A549 (cell line): ENCODE measurements at regions not wholly inside any gene's neighbourhood (a gene's known extent, or its start where the extent isn't known, plus 50 kb on each side); places are given as distances from the start of the nearest gene placed in this dataset.

Experiments
- ATAC-seq, 2 experiments: fragments of 200-7000 bp in 1 of 2; fragments of >200 bp in 1 of 2; cut with Nextera tagmentation in 1 of 2; cut with Tn5 transposase in 1 of 2; 3 replicates each; pipeline versions ENCODE4 v1.8.0 to v1.9.1; 2018 to 2020; ENCODE audit warnings: mild to moderate bottlenecking in 1 of 2, moderate library complexity in 1 of 2
- CTCF ChIA-PET: fragments of 300-600 bp; sonication (Branson Sonifier 250); formaldehyde crosslinking; extraction: SDS; loops from one replicate; lab custom pipeline; 2021; ENCODE audit warnings: antibody characterized with exemption, inconsistent platforms; lab: Yijun Ruan, JAX
- POLR2A ChIA-PET: fragments of 350-600 bp; formaldehyde crosslinking; extraction: SDS; loops from one replicate; lab custom pipeline; 2021; ENCODE audit warnings: antibody characterized with exemption, inconsistent platforms; lab: Yijun Ruan, JAX
- DNase-seq, 2 experiments: peaks; one replicate each; pipeline versions ENCODE4 v3.0.0 to v3.0.0-alpha.2; 2011 to 2016; ENCODE audit warnings: low read depth in 1 of 2, low spot score in 1 of 2
- FAIRE-seq: peaks from 2 replicates; lab custom pipeline; 2011; peaks lifted over from hg19 to GRCh38; lab: Jason Lieb, UNC
- H3K27ac ChIP-seq, 2 experiments: fragments of >200 bp; sonication (Bioruptor Twin); formaldehyde crosslinking; 3 replicates each; pipeline ENCODE4 v1.5.1; 2016 to 2017
- H3K4me1 ChIP-seq: fragments of >200 bp; sonication (Bioruptor Twin); formaldehyde crosslinking; 3 replicates; pipeline ENCODE4 v1.6.1; 2016
- H3K4me2 ChIP-seq: fragments of >200 bp; sonication (Bioruptor Twin); formaldehyde crosslinking; 3 replicates; pipeline ENCODE4 v1.6.1; 2016
- H3K4me3 ChIP-seq: fragments of >200 bp; sonication (Bioruptor Twin); formaldehyde crosslinking; 3 replicates; pipeline ENCODE4 v1.5.1; 2016
- H3K9me3 ChIP-seq: fragments of >200 bp; sonication (Bioruptor Twin); formaldehyde crosslinking; 3 replicates; pipeline ENCODE4 v1.6.1; 2016
- ATOH8 ChIP-seq: fragments of 250-450 bp; sonication (Bioruptor Pico); IDR thresholded peaks from 2 replicates; pipeline ENCODE4 v1.5.0; 2020; ENCODE audit warnings: low read depth, mild to moderate bottlenecking, moderate library complexity
- CBX2 ChIP-seq: fragments of 200-600 bp; sonication (generic); IDR thresholded peaks from 2 replicates; pipeline ENCODE4 v1.6.1; 2016; ENCODE audit warnings: low read depth, mild to moderate bottlenecking, borderline replicate concordance
- CEBPB ChIP-seq, 2 experiments: fragments of >200 bp in 1 of 2; sonication (Bioruptor Twin) in 1 of 2; formaldehyde crosslinking in 1 of 2; IDR thresholded peaks; 2 replicates each; pipeline ENCODE4 v1.6.1; 2012 to 2016
- CHD4 ChIP-seq: fragments of 200-600 bp; sonication (generic); IDR thresholded peaks from 2 replicates; pipeline ENCODE4 v1.6.1; 2016; ENCODE audit warnings: antibody characterized with exemption, mild to moderate bottlenecking, borderline replicate concordance
- E2F6 ChIP-seq: IDR thresholded peaks from 2 replicates; pipeline ENCODE4 v1.6.1; 2012; ENCODE audit warnings: low read depth, borderline replicate concordance
- EHMT2 ChIP-seq: fragments of 200-600 bp; sonication (generic); IDR thresholded peaks from 2 replicates; pipeline ENCODE4 v1.6.1; 2016; ENCODE audit warnings: antibody characterized with exemption, low read depth, mild to moderate bottlenecking, moderate library complexity
- ESRRA ChIP-seq: fragments of 150-350 bp; IDR thresholded peaks from 2 replicates; pipeline ENCODE4 v1.6.1; 2014; ENCODE audit warnings: mild to moderate bottlenecking, low read length, borderline replicate concordance
- FOSB ChIP-seq: fragments of 250-450 bp; sonication (Bioruptor Pico); IDR thresholded peaks from 2 replicates; pipeline ENCODE4 v1.5.0; 2020; ENCODE audit warnings: mild to moderate bottlenecking, moderate library complexity
- FOSL2 ChIP-seq, 2 experiments: fragments of 450-650 bp in 1 of 2; fragments of >200 bp in 1 of 2; sonication (Bioruptor Twin) in 1 of 2; formaldehyde crosslinking; IDR thresholded peaks; 2 replicates each; pipeline versions ENCODE4 v1.5.0 to v1.6.1; 2016 to 2020; ENCODE audit warnings: mild to moderate bottlenecking in 1 of 2, moderate library complexity in 1 of 2
- HES2 ChIP-seq: fragments of >200 bp; sonication (Bioruptor Twin); formaldehyde crosslinking; IDR thresholded peaks from 2 replicates; pipeline ENCODE4 v1.6.1; 2016
- HOXA7 ChIP-seq: fragments of 250-450 bp; sonication (Bioruptor Pico); IDR thresholded peaks from 2 replicates; pipeline ENCODE4 v1.5.0; 2020; ENCODE audit warnings: mild to moderate bottlenecking, moderate library complexity
- JUNB ChIP-seq: fragments of >200 bp; sonication (Bioruptor Twin); formaldehyde crosslinking; IDR thresholded peaks from 2 replicates; pipeline ENCODE4 v1.6.1; 2016
- KDM1A ChIP-seq: fragments of 200-600 bp; sonication (generic); IDR thresholded peaks from 2 replicates; pipeline ENCODE4 v1.6.1; 2016; ENCODE audit warnings: low read depth, mild to moderate bottlenecking
- KDM5A ChIP-seq: fragments of 200-600 bp; sonication (generic); IDR thresholded peaks from 2 replicates; pipeline ENCODE4 v1.6.1; 2016; ENCODE audit warnings: antibody characterized with exemption, mild to moderate bottlenecking
- MAFK ChIP-seq: fragments of 450-650 bp; IDR thresholded peaks from 2 replicates; pipeline ENCODE4 v1.6.1; 2014; ENCODE audit not compliant: partially characterized antibody
- MAZ ChIP-seq: fragments of 150-350 bp; IDR thresholded peaks from 2 replicates; pipeline ENCODE4 v1.6.1; 2014; ENCODE audit warnings: antibody characterized with exemption, low read depth, low read length, borderline replicate concordance
- MYC ChIP-seq: IDR thresholded peaks from 2 replicates; pipeline ENCODE4 v1.6.1; 2012; ENCODE audit warnings: mild to moderate bottlenecking, inconsistent platforms, low read length, improper control_type of control experiment, borderline replicate concordance
- NFE2L2 ChIP-seq: fragments of 150-350 bp; conservative IDR thresholded peaks from 2 replicates; pipeline ENCODE4 v1.6.1; 2014; ENCODE audit warnings: low read length
- NPAS2 ChIP-seq: fragments of 250-450 bp; sonication (Bioruptor Pico); IDR thresholded peaks from 2 replicates; pipeline ENCODE4 v1.8.0; 2022; ENCODE audit warnings: mild to moderate bottlenecking, moderate library complexity, borderline replicate concordance
- NR3C1 ChIP-seq: fragments of >200 bp; sonication (Bioruptor Twin); formaldehyde crosslinking; IDR thresholded peaks from 3 replicates; pipeline ENCODE4 v1.6.1; 2017
- PHF8 ChIP-seq: fragments of 200-600 bp; sonication (generic); IDR thresholded peaks from 2 replicates; pipeline ENCODE4 v1.6.1; 2016; ENCODE audit warnings: low read depth, mild to moderate bottlenecking, antibody characterized with exemption, moderate library complexity, borderline replicate concordance
- RAD21 ChIP-seq, 2 experiments: fragments of >200 bp in 1 of 2; sonication (Bioruptor Twin) in 1 of 2; formaldehyde crosslinking in 1 of 2; IDR thresholded peaks in 1 of 2; conservative IDR thresholded peaks in 1 of 2; 2 replicates in 1 of 2; 3 replicates in 1 of 2; pipeline ENCODE4 v1.6.1; 2012 to 2018; ENCODE audit warnings: inconsistent platforms in 1 of 2
- RCOR1 ChIP-seq: fragments of 150-350 bp; IDR thresholded peaks from 2 replicates; pipeline ENCODE4 v1.6.1; 2014; ENCODE audit warnings: antibody characterized with exemption, low read length, low read depth
- RNF2 ChIP-seq: fragments of 200-600 bp; sonication (generic); IDR thresholded peaks from 2 replicates; pipeline ENCODE4 v1.6.1; 2016; ENCODE audit warnings: low read depth, mild to moderate bottlenecking, antibody characterized with exemption, moderate library complexity, borderline replicate concordance
- SMC3 ChIP-seq: fragments of >200 bp; sonication (Bioruptor Twin); formaldehyde crosslinking; IDR thresholded peaks from 3 replicates; pipeline ENCODE4 v1.6.1; 2018; ENCODE audit warnings: inconsistent platforms
- SREBF2 ChIP-seq: fragments of 450-650 bp; IDR thresholded peaks from 2 replicates; pipeline ENCODE4 v1.6.1; 2014; ENCODE audit warnings: mild to moderate bottlenecking, moderate library complexity
- ZC3H11A ChIP-seq: fragments of 450-650 bp; IDR thresholded peaks from 2 replicates; pipeline ENCODE4 v1.6.1; 2014; ENCODE audit warnings: antibody characterized with exemption, mild to moderate bottlenecking
- ZFP36 ChIP-seq: fragments of 450-650 bp; IDR thresholded peaks from 2 replicates; pipeline ENCODE4 v1.6.1; 2014; ENCODE audit warnings: borderline replicate concordance; ENCODE audit not compliant: partially characterized antibody
- WGBS: methylation state at CpG from one replicate; pipeline ENCODE4 v1.1.6; 2017; ENCODE audit errors: missing lambda C conversion rate; 5-methylcytosine and 5-hydroxymethylcytosine counted together

GRCh38 chr22:25490896-25491295 is 73.6 kb upstream of the GRK3 start:
- no peaks in the 10 kb centered on the region for H3K9me3 ChIP-seq
- no peak for TF ChIP-seq RNF2
- no peak for TF ChIP-seq PHF8
- no peak for TF ChIP-seq KDM1A
- TF ChIP-seq MYC, result no peak
- TF ChIP-seq, all 56 proteins: peak for 0
- WGBS, result 88% methylated on average over 5 of the region's 5 CpGs
- FAIRE-seq (no peak), ATAC-seq (no peak), DNase-seq (no peak)
- H3K4me2 ChIP-seq, result no peak overlapping the region
- H3K4me3 ChIP-seq, result no peak overlapping the region
- POLR2A ChIA-PET, result no interaction called here
- CTCF ChIA-PET, result no interaction called here
- peaks cover 17% of the 10 kb centered on the region; the same call in 2 of the 3 replicates for H3K4me1 ChIP-seq
- no peak overlapping the region for H3K27ac ChIP-seq

GRCh38 chr22:25492162-25492561 is 72.3 kb upstream of the GRK3 start:
- CTCF ChIA-PET, result interaction anchor here (1.5 kb wide), 1 partner anchor 29 kb away, joined by 4 read pairs; no protein-coding TSS in a partner anchor
- no peak overlapping the region for H3K27ac ChIP-seq
- peaks cover 14% of the 10 kb centered on the region; the same call in 2 of the 3 replicates for H3K4me1 ChIP-seq
- ATAC-seq (no peak), FAIRE-seq (no peak), DNase-seq (no peak)
- H3K9me3 ChIP-seq, result no peaks in the 10 kb centered on the region
- TF ChIP-seq NR3C1 (no peak), KDM5A (no peak), ATOH8 (CRISPR knock-in tag) (no peak), FOSL2 (IDR thresholded peaks at IDR 0.05) (no peak), FOSL2 (CRISPR knock-in tag; IDR thresholded peaks at IDR 0.05) (no peak), MAZ (no peak), E2F6 (no peak), NPAS2 (CRISPR knock-in tag) (no peak), MAFK (no peak), ZC3H11A (no peak), RCOR1 (no peak), EHMT2 (no peak)
- no peak overlapping the region for H3K4me3 ChIP-seq
- no peak overlapping the region for H3K4me2 ChIP-seq
- POLR2A ChIA-PET, result no interaction called here

- FAIRE-seq, result no peak
- no peak for DNase-seq
- TF ChIP-seq NFE2L2 (no peak), ZFP36 (no peak), MAFK (no peak), RAD21 (conservative IDR thresholded peaks at IDR 0.05 in 1 of 2, IDR thresholded peaks at IDR 0.05 in 1 of 2) (no peak), HES2 (no peak), JUNB (no peak), ESRRA (no peak), MYC (no peak), SMC3 (no peak), CHD4 (no peak), MAZ (no peak), SREBF2 (no peak), KDM5A (no peak), HOXA7 (CRISPR knock-in tag) (no peak), NR3C1 (no peak), CBX2 (no peak), CEBPB (IDR thresholded peaks at IDR 0.05) (no peak), FOSB (CRISPR knock-in tag) (no peak)
- TF ChIP-seq, all 56 proteins: peak for 0
- H3K4me3 ChIP-seq, result no peak overlapping the region
- no peaks in the 10 kb centered on the region for H3K9me3 ChIP-seq
- H3K4me1 ChIP-seq, result peaks cover 8% of the 10 kb centered on the region; the same call in 2 of the 3 replicates
- H3K4me2 ChIP-seq, result no peak overlapping the region
- WGBS, result 91% methylated on average over 15 of the region's 15 CpGs
- ChIA-PET POLR2A (no interaction called here), CTCF (interaction anchor here (1.5 kb wide), 1 partner anchor 30 kb away, joined by 4 read pairs; no protein-coding TSS in a partner anchor)
- H3K27ac ChIP-seq, result no peak overlapping the region
- no peak for ATAC-seq
Measured at GRCh38 chr22:25492841-25493734, 71.4 kb upstream of the GRK3 start.
